Common myeloid progenitor, CD34-positive (primary cell): ENCODE measurements at regions not wholly inside any gene's neighbourhood (a gene's known extent, or its start where the extent isn't known, plus 50 kb on each side); places are given as distances from the start of the nearest gene placed in this dataset.

ENCODE experiments used
- CTCF ChIA-PET: fragments of 350-600 bp; sonication (Branson Sonifier 250); formaldehyde crosslinking; loops from one replicate; lab custom pipeline; 2021; ENCODE audit warnings: antibody characterized with exemption; lab: Charles Lee
- POLR2A ChIA-PET: fragments of 350-600 bp; sonication (Branson Sonifier 250); formaldehyde crosslinking; loops from one replicate; lab custom pipeline; 2021; ENCODE audit warnings: antibody characterized with exemption; lab: Charles Lee
- DNase-seq, 3 donors: peaks; one replicate each; pipeline versions ENCODE4 v3.0.0 to v3.0.0-alpha.2; 2013
- H3K27ac ChIP-seq, 2 experiments: 1 replicate in 1 of 2; 2 replicates in 1 of 2; pipeline ENCODE4 v1.7.0; 2013; ENCODE audit warnings: inconsistent platforms in 2 of 2, low read length in 2 of 2, mild to moderate bottlenecking in 2 of 2, low read depth in 1 of 2, moderate library complexity in 1 of 2; ENCODE audit not compliant: severe bottlenecking in 2 of 2, insufficient read depth in 1 of 2, poor library complexity in 1 of 2
- H3K27me3 ChIP-seq, 5 experiments: replicated peaks in 2 of 5; 1 replicate in 3 of 5; 2 replicates in 2 of 5; pipeline versions ENCODE4 v1.6.1 to v1.7.0; 2013; ENCODE audit warnings: low read length in 4 of 5, mild to moderate bottlenecking in 2 of 5, moderate library complexity in 2 of 5, inconsistent platforms in 1 of 5; ENCODE audit not compliant: insufficient read depth in 5 of 5, control insufficient read depth in 4 of 5
- H3K36me3 ChIP-seq, 4 experiments: 1 replicate in 2 of 4; 2 replicates in 2 of 4; pipeline versions ENCODE4 v1.6.1 to v1.7.0; 2013; ENCODE audit warnings: low read length in 3 of 4, control low read depth in 1 of 4, mild to moderate bottlenecking in 1 of 4; ENCODE audit not compliant: control insufficient read depth in 4 of 4, insufficient read depth in 4 of 4
- H3K4me1 ChIP-seq, 4 experiments: 1 replicate in 3 of 4; 2 replicates in 1 of 4; pipeline versions ENCODE4 v1.6.1 to v1.7.1; 2013; ENCODE audit warnings: low read length in 3 of 4, mild to moderate bottlenecking in 3 of 4, control low read depth in 1 of 4, inconsistent platforms in 1 of 4, moderate library complexity in 1 of 4; ENCODE audit not compliant: control insufficient read depth in 4 of 4, insufficient read depth in 4 of 4; ENCODE audit errors: control extremely low read depth in 1 of 4
- H3K4me3 ChIP-seq, 7 experiments: 1 replicate in 4 of 7; 2 replicates in 3 of 7; pipeline versions ENCODE4 v1.5.1 to v1.7.0; 2013; ENCODE audit warnings: mild to moderate bottlenecking in 7 of 7, low read length in 6 of 7, moderate library complexity in 6 of 7, inconsistent platforms in 2 of 7, low read depth in 2 of 7, control low read depth in 1 of 7; ENCODE audit not compliant: insufficient read depth in 4 of 7, control insufficient read depth in 1 of 7; ENCODE audit errors: extremely low read depth in 1 of 7
- H3K9me3 ChIP-seq, 5 experiments: 1 replicate in 4 of 5; 2 replicates in 1 of 5; pipeline versions ENCODE4 v1.6.1 to v1.7.1; 2013; ENCODE audit warnings: low read length in 4 of 5, mild to moderate bottlenecking in 2 of 5, inconsistent platforms in 1 of 5, low read depth in 1 of 5, moderate library complexity in 1 of 5; ENCODE audit not compliant: control insufficient read depth in 4 of 5, insufficient read depth in 2 of 5; ENCODE audit errors: control extremely low read depth in 1 of 5
- WGBS: methylation state at CpG from one replicate; pipeline ENCODE4 v1.1.5; 2013; ENCODE audit not compliant: insufficient coverage; 5-methylcytosine and 5-hydroxymethylcytosine counted together

GRCh38 chr2:66699793-66700676 lies 265.1 kb downstream of the MEIS1 start:
- Histone ChIP-seq H3K27me3 (no peaks in the 10 kb centered on the region), H3K9me3 (no peaks in the 10 kb centered on the region), H3K4me1 (no peaks in the 10 kb centered on the region), H3K4me3 (no peak overlapping the region), H3K27ac (no peak overlapping the region), H3K36me3 (no peaks in the 10 kb centered on the region)
- 95% methylated on average over 4 of the region's 7 CpGs for WGBS
- ChIA-PET POLR2A (interaction anchor here (0.6 kb wide), 1 partner anchor 465 kb away, joined by 5 read pairs; no protein-coding TSS in a partner anchor), CTCF (interaction anchor here (0.6 to 1.5 kb wide), 3 partner anchors 10 to 1095 kb away, joined by 3 read pairs; no protein-coding TSS in a partner anchor)
- no peak for DNase-seq

- Histone ChIP-seq H3K27ac (no peak overlapping the region), H3K4me1 (no peaks in the 10 kb centered on the region), H3K9me3 (no peaks in the 10 kb centered on the region), H3K36me3 (no peaks in the 10 kb centered on the region), H3K4me3 (no peak overlapping the region), H3K27me3 (no peaks in the 10 kb centered on the region)
- CTCF ChIA-PET, result interaction anchor here (0.6 to 1.5 kb wide), 3 partner anchors 10 to 1095 kb away, joined by 3 read pairs; no protein-coding TSS in a partner anchor
- WGBS, result 100% methylated on average over 2 of the region's 3 CpGs
- DNase-seq, result no peak
- POLR2A ChIA-PET, result interaction anchor here (0.6 kb wide), 1 partner anchor 465 kb away, joined by 5 read pairs; no protein-coding TSS in a partner anchor
Measured at GRCh38 chr2:66700677-66701066, 265.7 kb downstream of the MEIS1 start.

- no CpG with 5 or more reads among the region's 2 CpGs for WGBS
- CTCF ChIA-PET, result interaction anchor here (1.0 to 1.5 kb wide), 2 partner anchors 9 to 11 kb away, joined by 3 read pairs; no protein-coding TSS in a partner anchor
- no peaks in the 10 kb centered on the region for H3K27me3 ChIP-seq
- no peak for DNase-seq
- H3K4me3 ChIP-seq, result no peak overlapping the region
- H3K27ac ChIP-seq, result no peak overlapping the region
- no peaks in the 10 kb centered on the region for H3K4me1 ChIP-seq
- H3K9me3 ChIP-seq, result no peaks in the 10 kb centered on the region
- no peaks in the 10 kb centered on the region for H3K36me3 ChIP-seq
- POLR2A ChIA-PET, result no interaction called here
Measured at GRCh38 chr2:66701251-66701650, 266.3 kb downstream of the MEIS1 start.

GRCh38 chr2:66701656-66702055 lies 266.7 kb downstream of the MEIS1 start:
- Histone ChIP-seq H3K27me3 (no peaks in the 10 kb centered on the region), H3K4me3 (no peak overlapping the region), H3K36me3 (no peaks in the 10 kb centered on the region), H3K4me1 (no peaks in the 10 kb centered on the region), H3K27ac (no peak overlapping the region), H3K9me3 (no peaks in the 10 kb centered on the region)
- 100% methylated on average over 1 of the region's 1 CpG for WGBS
- no peak for DNase-seq
- ChIA-PET POLR2A (no interaction called here), CTCF (no interaction called here)

GRCh38 chr2:66702301-66702700 lies 267.4 kb downstream of the MEIS1 start:
- H3K4me1 ChIP-seq, result no peaks in the 10 kb centered on the region
- no peak overlapping the region for H3K27ac ChIP-seq
- ChIA-PET CTCF (no interaction called here), POLR2A (no interaction called here)
- no peak overlapping the region for H3K4me3 ChIP-seq
- no peak for DNase-seq
- peaks cover 0 to 3% (median 0%) of the 10 kb centered on the region in 5 experiments for H3K9me3 ChIP-seq
- no peaks in the 10 kb centered on the region for H3K27me3 ChIP-seq
- WGBS, result 100% methylated on average over 6 of the region's 6 CpGs
- H3K36me3 ChIP-seq, result no peaks in the 10 kb centered on the region

GRCh38 chr2:66704786-66705185 lies 269.9 kb downstream of the MEIS1 start:
- peaks cover 0 to 3% (median 0%) of the 10 kb centered on the region in 5 experiments for H3K9me3 ChIP-seq
- ChIA-PET CTCF (no interaction called here), POLR2A (no interaction called here)
- no peaks in the 10 kb centered on the region for H3K4me1 ChIP-seq
- no peak for DNase-seq
- no peak overlapping the region for H3K27ac ChIP-seq
- H3K27me3 ChIP-seq, result no peaks in the 10 kb centered on the region
- H3K36me3 ChIP-seq, result no peaks in the 10 kb centered on the region
- H3K4me3 ChIP-seq, result no peak overlapping the region

GRCh38 chr2:66714610-66715009 lies 279.7 kb downstream of the MEIS1 start:
- no peak for DNase-seq
- CTCF ChIA-PET, result interaction anchor here (1.1 kb wide), 1 partner anchor 10 kb away, joined by 3 read pairs; no protein-coding TSS in a partner anchor
- H3K9me3 ChIP-seq, result no peaks in the 10 kb centered on the region
- no peaks in the 10 kb centered on the region for H3K36me3 ChIP-seq
- POLR2A ChIA-PET, result no interaction called here
- no peak overlapping the region for H3K4me3 ChIP-seq
- 100% methylated on average over 1 of the region's 1 CpG for WGBS
- H3K27ac ChIP-seq, result no peak overlapping the region
- H3K27me3 ChIP-seq, result no peaks in the 10 kb centered on the region
- H3K4me1 ChIP-seq, result peaks cover 0 to 7% (median 3%) of the 10 kb centered on the region in 4 experiments
